H1 (cell line): ENCODE measurements at regions not wholly inside any gene's neighbourhood (a gene's known extent, or its start where the extent isn't known, plus 50 kb on each side); places are given as distances from the start of the nearest gene placed in this dataset.

Experiments used
- CTCF ChIA-PET: fragments of 300-600 bp; sonication (Branson Sonifier 250); formaldehyde crosslinking; loops from one replicate; lab custom pipeline; 2021; ENCODE audit not compliant: partially characterized antibody; lab: Charles Lee
- POLR2A ChIA-PET: fragments of 300-600 bp; sonication (Branson Sonifier 250); formaldehyde crosslinking; loops from one replicate; lab custom pipeline; 2021; ENCODE audit warnings: inconsistent platforms; ENCODE audit not compliant: partially characterized antibody; lab: Charles Lee
- DNase-seq, 2 experiments: peaks; one replicate each; pipeline versions ENCODE4 v3.0.0 to v3.0.0-alpha.2; 2010 to 2022; ENCODE audit warnings: low spot score in 2 of 2, low read depth in 1 of 2, mixed read lengths in 1 of 2
- FAIRE-seq: peaks from 2 replicates; lab custom pipeline; 2011; peaks lifted over from hg19 to GRCh38; lab: Jason Lieb, UNC
- H2AFZ ChIP-seq: 2 replicates; pipeline ENCODE4 v1.8.1; 2012; ENCODE audit warnings: low read length, inconsistent platforms
- H2AK5ac ChIP-seq: 2 replicates; pipeline ENCODE4 v1.6.1; 2013; ENCODE audit warnings: low read depth, low read length
- H2BK120ac ChIP-seq: replicated peaks from 2 replicates; pipeline ENCODE3; 2013; ENCODE audit warnings: low read depth, low read length, inconsistent platforms
- H2BK12ac ChIP-seq: 2 replicates; pipeline ENCODE4 v1.6.1; 2013; ENCODE audit warnings: low read depth, low read length
- H2BK15ac ChIP-seq: 2 replicates; pipeline ENCODE4 v1.6.1; 2013; ENCODE audit warnings: low read length
- H2BK20ac ChIP-seq: 2 replicates; pipeline ENCODE4 v1.6.1; 2013; ENCODE audit warnings: low read length
- H2BK5ac ChIP-seq: 2 replicates; pipeline ENCODE4 v1.6.1; 2013; ENCODE audit warnings: low read depth, low read length
- H3K14ac ChIP-seq: 2 replicates; pipeline ENCODE4 v1.6.1; 2013; ENCODE audit warnings: inconsistent platforms; ENCODE audit not compliant: insufficient read length
- H3K18ac ChIP-seq: 2 replicates; pipeline ENCODE4 v1.6.1; 2013; ENCODE audit warnings: low read length; ENCODE audit errors: extremely low read depth
- H3K23ac ChIP-seq: 2 replicates; pipeline ENCODE4 v1.6.1; 2013; ENCODE audit warnings: inconsistent platforms; ENCODE audit not compliant: insufficient read length
- H3K23me2 ChIP-seq: 2 replicates; pipeline ENCODE4 v1.6.1; 2013; ENCODE audit warnings: low read depth, low read length
- H3K27ac ChIP-seq: 2 replicates; pipeline ENCODE4 v1.6.1; 2011; ENCODE audit warnings: low read depth, low read length, inconsistent platforms
- H3K27me3 ChIP-seq, 4 experiments: replicated peaks in 1 of 4; 1 replicate in 1 of 4; 2 replicates in 3 of 4; pipeline versions ENCODE4 v1.6.1 to v1.8.1; 2011 to 2013; ENCODE audit warnings: low read length in 3 of 4, mild to moderate bottlenecking in 3 of 4, inconsistent platforms in 2 of 4, mixed read lengths in 2 of 4, moderate library complexity in 1 of 4; ENCODE audit not compliant: control insufficient read depth in 3 of 4, insufficient read depth in 3 of 4; ENCODE audit errors: extremely low read depth in 1 of 4
- H3K36me3 ChIP-seq, 4 experiments: 2 replicates each; pipeline versions ENCODE4 v1.6.1 to v1.8.1; 2011 to 2013; ENCODE audit warnings: mild to moderate bottlenecking in 4 of 4, low read length in 3 of 4, moderate library complexity in 2 of 4, control low read depth in 1 of 4, inconsistent platforms in 1 of 4; ENCODE audit not compliant: insufficient read depth in 4 of 4, control insufficient read depth in 2 of 4
- H3K4ac ChIP-seq: replicated peaks from 2 replicates; pipeline ENCODE3; 2013; ENCODE audit warnings: low read length, low read depth, mixed read lengths, inconsistent platforms; ENCODE audit not compliant: insufficient read length
- H3K4me1 ChIP-seq, 4 experiments: replicated peaks in 1 of 4; 1 replicate in 1 of 4; 2 replicates in 3 of 4; pipeline versions ENCODE4 v1.6.1 to v1.8.1; 2011 to 2013; ENCODE audit warnings: low read length in 3 of 4, inconsistent platforms in 2 of 4, mixed read lengths in 1 of 4; ENCODE audit not compliant: insufficient read depth in 4 of 4, control insufficient read depth in 3 of 4
- H3K4me2 ChIP-seq, 2 experiments: 2 replicates each; pipeline versions ENCODE4 v1.6.1 to v1.8.1; 2011 to 2013; ENCODE audit warnings: low read depth in 2 of 2, low read length in 2 of 2, control low read depth in 1 of 2, inconsistent platforms in 1 of 2, mild to moderate bottlenecking in 1 of 2; ENCODE audit not compliant: insufficient read depth in 1 of 2
- H3K4me3 ChIP-seq, 4 experiments: fragments of 200-600, 300-600 bp in 1 of 4; sonication (generic), shearing (Covaris generic), sonication (Bioruptor Twin) in 1 of 4; 2 replicates each; pipeline versions ENCODE4 v1.5.1 to v1.8.1; 2011 to 2016; ENCODE audit warnings: low read length in 4 of 4, low read depth in 3 of 4, control low read depth in 2 of 4, inconsistent platforms in 2 of 4, mild to moderate bottlenecking in 2 of 4, mixed read lengths in 1 of 4, moderate library complexity in 1 of 4; ENCODE audit not compliant: insufficient read depth in 2 of 4; ENCODE audit errors: extremely low read depth in 1 of 4
- H3K56ac ChIP-seq: replicated peaks from 2 replicates; pipeline ENCODE3; 2013; ENCODE audit warnings: low read depth, mild to moderate bottlenecking, mixed read lengths, low read length, inconsistent platforms; ENCODE audit not compliant: insufficient read length
- H3K79me1 ChIP-seq: 2 replicates; pipeline ENCODE4 v1.6.1; 2013; ENCODE audit warnings: low read depth, low read length, control low read depth
- H3K79me2 ChIP-seq, 2 experiments: 2 replicates each; pipeline versions ENCODE4 v1.6.1 to v1.8.1; 2012 to 2013; ENCODE audit warnings: low read length in 2 of 2, mild to moderate bottlenecking in 2 of 2, inconsistent platforms in 1 of 2; ENCODE audit not compliant: insufficient read depth in 2 of 2, control insufficient read depth in 1 of 2
- H3K9ac ChIP-seq, 4 experiments: replicated peaks in 1 of 4; 1 replicate in 1 of 4; 2 replicates in 3 of 4; pipeline versions ENCODE4 v1.6.1 to v1.8.1; 2011 to 2013; ENCODE audit warnings: low read depth in 3 of 4, low read length in 3 of 4, control low read depth in 2 of 4, mild to moderate bottlenecking in 2 of 4, moderate library complexity in 2 of 4, inconsistent platforms in 1 of 4; ENCODE audit errors: extremely low read depth in 1 of 4
- H3K9me3 ChIP-seq, 2 experiments: 2 replicates each; pipeline versions ENCODE4 v1.6.1 to v1.8.1; 2012 to 2013; ENCODE audit warnings: mild to moderate bottlenecking in 2 of 2, moderate library complexity in 2 of 2, control low read depth in 1 of 2, inconsistent platforms in 1 of 2, low read depth in 1 of 2, low read length in 1 of 2, mixed read lengths in 1 of 2; ENCODE audit not compliant: insufficient read depth in 2 of 2
- H4K20me1 ChIP-seq, 2 experiments: replicated peaks in 1 of 2; 2 replicates each; pipeline versions ENCODE3 to v1.8.1; 2011 to 2013; ENCODE audit warnings: inconsistent platforms in 2 of 2, low read length in 2 of 2, mild to moderate bottlenecking in 1 of 2; ENCODE audit not compliant: insufficient read depth in 2 of 2, control insufficient read depth in 1 of 2
- H4K5ac ChIP-seq: 2 replicates; pipeline ENCODE4 v1.6.1; 2013; ENCODE audit warnings: low read length, low read depth, mixed read lengths, inconsistent platforms; ENCODE audit not compliant: insufficient read length
- H4K8ac ChIP-seq: 2 replicates; pipeline ENCODE4 v1.8.0; 2013; ENCODE audit warnings: mild to moderate bottlenecking, moderate library complexity, low read length, inconsistent platforms; ENCODE audit not compliant: insufficient read depth; ENCODE audit errors: extremely low read depth
- H4K91ac ChIP-seq: replicated peaks from 2 replicates; pipeline ENCODE3; 2013; ENCODE audit warnings: low read length, mixed read lengths, inconsistent platforms; ENCODE audit not compliant: insufficient read length
- ASH2L ChIP-seq: fragments of 200-600, 300-600 bp; sonication (generic); IDR thresholded peaks from one replicate; pipeline ENCODE4 v1.7.1; 2017; ENCODE audit warnings: low read length
- MAFK ChIP-seq: IDR thresholded peaks from 2 replicates; pipeline ENCODE4 v1.6.1; 2012; ENCODE audit warnings: low read depth, mild to moderate bottlenecking, improper control_type of control experiment, low read length
- SP4 ChIP-seq: IDR thresholded peaks from 2 replicates; pipeline ENCODE4 v1.6.1; 2012; ENCODE audit warnings: low read length, inconsistent platforms
- WGBS, 2 experiments: shearing (Covaris generic) in 1 of 2; methylation state at CpG; one replicate each; pipeline versions ENCODE4 v1.1.6 to v1.1.7; 2013 to 2015; ENCODE audit warnings: low lambda C conversion rate in 2 of 2, mixed read lengths in 2 of 2, inconsistent platforms in 1 of 2, low coverage in 1 of 2, missing lambda C conversion rate in 1 of 2; ENCODE audit not compliant: insufficient replicate concordance in 2 of 2, insufficient coverage in 1 of 2, insufficient read length in 1 of 2; ENCODE audit errors: extremely low coverage in 1 of 2, missing lambda C conversion rate in 1 of 2; 5-methylcytosine and 5-hydroxymethylcytosine counted together

DNA sequence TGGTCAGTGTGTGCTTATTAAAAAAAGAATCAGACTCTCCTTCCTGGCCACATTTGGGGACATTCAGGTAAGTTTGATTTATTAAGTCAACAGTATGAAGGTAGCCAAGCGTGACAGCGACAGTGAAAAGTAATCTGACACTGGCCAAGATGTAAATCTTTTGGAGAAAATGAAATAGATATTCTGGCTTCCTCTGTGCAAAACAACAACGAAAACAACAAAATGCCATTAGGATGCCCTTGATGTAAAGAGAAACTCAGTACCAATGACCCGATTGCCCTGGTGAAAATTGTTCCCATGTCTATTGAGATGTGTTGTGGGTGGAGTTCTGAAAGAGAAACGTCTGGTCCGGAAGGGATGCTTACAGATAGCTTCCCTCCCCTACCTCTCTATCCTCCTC, 267.8 kb downstream of the MAT2B start:
- H3K27me3 ChIP-seq, result no peaks in the 10 kb centered on the region

More for the DNA sequence above, 267.8 kb downstream of the MAT2B start:
- H3K18ac ChIP-seq, result no peak overlapping the region
- no peak overlapping the region for H3K9ac ChIP-seq
- no peak overlapping the region for H4K8ac ChIP-seq
- H2BK20ac ChIP-seq, result no peak overlapping the region
- ChIA-PET POLR2A (no interaction called here), CTCF (interaction anchor here (1.0 kb wide), 1 partner anchor 1859 kb away, joined by 3 read pairs; no protein-coding TSS in a partner anchor)
- no peak overlapping the region for H2BK15ac ChIP-seq
- H2BK120ac ChIP-seq, result no peak overlapping the region
- no peak overlapping the region for H2AK5ac ChIP-seq
- H3K14ac ChIP-seq, result no peak overlapping the region
- H4K20me1 ChIP-seq, result no peaks in the 10 kb centered on the region
- no peak overlapping the region for H4K91ac ChIP-seq
- H3K36me3 ChIP-seq, result no peaks in the 10 kb centered on the region
- TF ChIP-seq MAFK (no peak), ASH2L (no peak), SP4 (no peak)
- no peaks in the 10 kb centered on the region for H3K9me3 ChIP-seq
- 86% methylated on average over 5 of the region's 6 CpGs; no CpG with 5 or more reads in 1 of the 2 experiments for WGBS, 2 experiments
- H3K79me2 ChIP-seq, result no peaks in the 10 kb centered on the region
- no peak overlapping the region for H3K4me2 ChIP-seq
- H2AFZ ChIP-seq, result no peak overlapping the region
- FAIRE-seq (no peak), DNase-seq (no peak)
- no peak overlapping the region for H4K5ac ChIP-seq
- H3K79me1 ChIP-seq, result no peaks in the 10 kb centered on the region
- H2BK12ac ChIP-seq, result no peak overlapping the region
- no peak overlapping the region for H2BK5ac ChIP-seq
- H3K4me1 ChIP-seq, result no peaks in the 10 kb centered on the region
- H3K23ac ChIP-seq, result no peak overlapping the region
- H3K56ac ChIP-seq, result no peak overlapping the region
- H3K4me3 ChIP-seq, result no peak overlapping the region
- no peak overlapping the region for H3K27ac ChIP-seq
- no peaks in the 10 kb centered on the region for H3K23me2 ChIP-seq
- no peak overlapping the region for H3K4ac ChIP-seq
